Neural cell (in vitro differentiated cells): ENCODE measurements at regions not wholly inside any gene's neighbourhood (a gene's known extent, or its start where the extent isn't known, plus 50 kb on each side); places are given as distances from the start of the nearest gene placed in this dataset.

ENCODE experiments used
- H2AFZ ChIP-seq: fragments of 200-600, 300-800 bp; sonication (generic), shearing (Covaris generic); 2 replicates; pipeline ENCODE4 v1.6.0; 2014; ENCODE audit warnings: low read depth, mild to moderate bottlenecking, antibody characterized with exemption, low read length, moderate library complexity
- H3F3A ChIP-seq: fragments of 200-600 bp; shearing (Covaris generic); 2 replicates; pipeline ENCODE4 v1.6.1; 2016; ENCODE audit warnings: mild to moderate bottlenecking, moderate library complexity, mixed read lengths, antibody characterized with exemption, low read length; ENCODE audit not compliant: insufficient read depth, poor library complexity, severe bottlenecking
- H3K27ac ChIP-seq: fragments of 200-600, 300-800 bp; sonication (generic), shearing (Covaris generic); 2 replicates; pipeline ENCODE4 v1.5.1; 2014; ENCODE audit warnings: mild to moderate bottlenecking, low read length, moderate library complexity
- H3K27me3 ChIP-seq: fragments of 300-800, 200-600 bp; sonication (generic), shearing (Covaris generic); 2 replicates; pipeline ENCODE4 v1.6.0; 2014; ENCODE audit warnings: mild to moderate bottlenecking, low read depth, low read length, moderate library complexity; ENCODE audit not compliant: insufficient read depth
- H3K36me3 ChIP-seq: fragments of 300-800, 200-600 bp; sonication (generic), shearing (Covaris generic); 2 replicates; pipeline ENCODE4 v1.5.1; 2014; ENCODE audit warnings: mild to moderate bottlenecking, antibody characterized with exemption, low read length, moderate library complexity; ENCODE audit not compliant: insufficient read depth
- H3K4me2 ChIP-seq: fragments of 300-800, 200-600 bp; sonication (generic), shearing (Covaris generic); 2 replicates; pipeline ENCODE4 v1.6.0; 2014; ENCODE audit warnings: mild to moderate bottlenecking, low read length
- H3K4me3 ChIP-seq: fragments of 300-800, 200-600 bp; sonication (generic), shearing (Covaris generic); 2 replicates; pipeline ENCODE4 v1.5.1; 2014; ENCODE audit warnings: mild to moderate bottlenecking, low read length, moderate library complexity
- H3K79me2 ChIP-seq: fragments of 200-600 bp; shearing (Covaris generic); replicated peaks from 2 replicates; pipeline ENCODE4 v1.6.0; 2014; ENCODE audit warnings: mild to moderate bottlenecking, low read length, moderate library complexity; ENCODE audit not compliant: insufficient read depth
- H3K9ac ChIP-seq: fragments of 300-800, 200-600 bp; sonication (generic), shearing (Covaris generic); 2 replicates; pipeline ENCODE4 v1.6.1; 2016; ENCODE audit warnings: mild to moderate bottlenecking, low read length, mixed read lengths
- H3K9me2 ChIP-seq: fragments of 200-600 bp; shearing (Covaris generic); 2 replicates; pipeline ENCODE4 v1.6.1; 2016; ENCODE audit warnings: mild to moderate bottlenecking, low read length, mixed read lengths; ENCODE audit not compliant: insufficient read depth
- H3K9me3 ChIP-seq: fragments of 200-600, 300-800 bp; sonication (generic), shearing (Covaris generic); 2 replicates; pipeline ENCODE4 v1.6.1; 2016; ENCODE audit warnings: mild to moderate bottlenecking, mixed run types, low read length, moderate library complexity, mixed read lengths
- H4K20me1 ChIP-seq: fragments of 200-600 bp; shearing (Covaris generic); 2 replicates; pipeline ENCODE4 v1.6.1; 2016; ENCODE audit warnings: mild to moderate bottlenecking, mixed run types; ENCODE audit not compliant: insufficient read depth
- RAD21 ChIP-seq: fragments of 450-650 bp; conservative IDR thresholded peaks from 2 replicates; pipeline ENCODE4 v1.6.1; 2014; ENCODE audit warnings: antibody characterized with exemption, mild to moderate bottlenecking, moderate library complexity
- REST ChIP-seq: IDR thresholded peaks from 2 replicates; pipeline ENCODE4 v1.6.1; 2012; ENCODE audit warnings: borderline replicate concordance
- SMC3 ChIP-seq: fragments of 450-650 bp; conservative IDR thresholded peaks from 2 replicates; pipeline ENCODE4 v1.6.1; 2014; ENCODE audit warnings: antibody characterized with exemption, mild to moderate bottlenecking, moderate library complexity; ENCODE audit not compliant: poor library complexity
- TF ChIP-seq, protein P1 (sequence below): fragments of 450-650 bp; IDR thresholded peaks from 2 replicates; pipeline ENCODE4 v1.5.1; 2014; ENCODE audit warnings: antibody characterized with exemption, mild to moderate bottlenecking, moderate library complexity; ENCODE audit not compliant: poor library complexity, severe bottlenecking

DNA sequence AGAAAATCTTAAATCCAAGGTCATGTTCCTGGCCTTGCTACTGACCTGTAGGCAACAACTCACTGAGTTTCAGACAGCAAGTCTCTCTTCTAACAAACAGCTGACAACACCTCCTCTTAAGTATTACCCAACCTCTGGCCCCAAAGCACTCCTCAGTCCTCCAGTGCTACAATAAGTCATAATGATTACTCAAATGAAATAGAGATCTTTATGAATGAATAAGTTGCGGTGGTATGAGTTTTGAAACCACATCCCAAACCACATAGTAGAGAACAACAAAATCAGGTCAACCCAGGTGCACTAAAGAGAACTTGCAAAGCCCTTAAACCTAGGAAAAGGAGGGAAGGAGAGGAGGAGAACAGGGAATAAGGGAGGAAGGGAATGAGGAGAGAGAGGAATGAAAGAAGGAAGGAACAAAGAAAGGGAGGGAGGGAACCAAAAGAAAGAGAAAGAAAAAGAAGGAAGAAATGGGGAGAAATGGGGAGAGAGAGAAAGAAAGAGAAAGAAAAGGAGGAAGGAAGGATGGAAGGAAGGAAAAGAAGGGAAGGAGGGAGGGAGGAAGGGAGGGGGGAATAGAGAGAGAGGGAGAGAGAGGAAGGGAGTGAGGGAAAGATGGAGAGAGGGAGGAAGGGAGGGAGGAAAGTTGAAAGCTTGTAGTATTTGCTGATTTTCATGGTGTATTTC, 142.8 kb upstream of the CALCR start:
- Histone ChIP-seq H3K27ac (no peak overlapping the region), H2AFZ (no peak overlapping the region), H3K4me2 (no peak overlapping the region), H3K36me3 (no peaks in the 10 kb centered on the region), H3F3A (no peaks in the 10 kb centered on the region), H3K4me3 (no peak overlapping the region), H4K20me1 (no peaks in the 10 kb centered on the region), H3K27me3 (no peaks in the 10 kb centered on the region), H3K9me2 (no peaks in the 10 kb centered on the region), H3K9ac (no peak overlapping the region), H3K9me3 (no peaks in the 10 kb centered on the region), H3K79me2 (no peaks in the 10 kb centered on the region)
- TF ChIP-seq SMC3 (no peak), REST (no peak)

DNA sequence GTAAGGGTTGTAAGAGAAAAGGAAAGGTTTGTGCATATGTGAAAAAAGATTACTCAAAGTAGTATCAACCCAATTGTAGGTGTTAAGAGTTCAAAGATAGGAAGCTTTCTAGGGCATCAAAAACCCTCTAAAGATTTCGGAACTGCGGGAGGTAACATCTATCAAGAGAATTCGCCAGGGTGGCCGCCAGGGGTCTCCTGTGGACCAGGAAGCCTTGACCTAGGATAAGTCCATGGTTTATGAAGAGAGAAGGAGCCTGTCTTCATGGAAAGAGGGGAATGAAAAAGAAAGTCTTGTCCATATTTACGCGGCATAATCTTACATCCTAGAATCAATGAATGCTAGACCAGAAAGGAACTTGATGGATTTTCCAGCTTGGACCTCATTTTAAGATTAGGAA, 140.7 kb upstream of the CALCR start:
- Histone ChIP-seq H2AFZ (no peak overlapping the region), H3K36me3 (no peaks in the 10 kb centered on the region), H3K9me2 (no peaks in the 10 kb centered on the region), H3F3A (no peaks in the 10 kb centered on the region), H3K4me3 (no peak overlapping the region), H3K4me2 (no peak overlapping the region), H3K9me3 (no peaks in the 10 kb centered on the region), H4K20me1 (no peaks in the 10 kb centered on the region), H3K27ac (no peak overlapping the region), H3K27me3 (no peaks in the 10 kb centered on the region), H3K79me2 (no peaks in the 10 kb centered on the region), H3K9ac (no peak overlapping the region)
- TF ChIP-seq RAD21 (peak; percentile 67), SMC3 (peak; percentile 66), REST (no peak)
- TF ChIP-seq, protein P1, sequence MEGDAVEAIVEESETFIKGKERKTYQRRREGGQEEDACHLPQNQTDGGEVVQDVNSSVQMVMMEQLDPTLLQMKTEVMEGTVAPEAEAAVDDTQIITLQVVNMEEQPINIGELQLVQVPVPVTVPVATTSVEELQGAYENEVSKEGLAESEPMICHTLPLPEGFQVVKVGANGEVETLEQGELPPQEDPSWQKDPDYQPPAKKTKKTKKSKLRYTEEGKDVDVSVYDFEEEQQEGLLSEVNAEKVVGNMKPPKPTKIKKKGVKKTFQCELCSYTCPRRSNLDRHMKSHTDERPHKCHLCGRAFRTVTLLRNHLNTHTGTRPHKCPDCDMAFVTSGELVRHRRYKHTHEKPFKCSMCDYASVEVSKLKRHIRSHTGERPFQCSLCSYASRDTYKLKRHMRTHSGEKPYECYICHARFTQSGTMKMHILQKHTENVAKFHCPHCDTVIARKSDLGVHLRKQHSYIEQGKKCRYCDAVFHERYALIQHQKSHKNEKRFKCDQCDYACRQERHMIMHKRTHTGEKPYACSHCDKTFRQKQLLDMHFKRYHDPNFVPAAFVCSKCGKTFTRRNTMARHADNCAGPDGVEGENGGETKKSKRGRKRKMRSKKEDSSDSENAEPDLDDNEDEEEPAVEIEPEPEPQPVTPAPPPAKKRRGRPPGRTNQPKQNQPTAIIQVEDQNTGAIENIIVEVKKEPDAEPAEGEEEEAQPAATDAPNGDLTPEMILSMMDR, result peak; percentile 54
